Heart right ventricle (tissue), 16 donors: ENCODE measurements at regions not wholly inside any gene's neighbourhood (a gene's known extent, or its start where the extent isn't known, plus 50 kb on each side); places are given as distances from the start of the nearest gene placed in this dataset.

Experiments used
- ATAC-seq, 8 donors: fragments of 200-7000 bp; cut with Tn5 transposase; one replicate each; pipeline ENCODE4 v1.9.1; 2020; ENCODE audit warnings: mild to moderate bottlenecking in 8 of 8, moderate library complexity in 8 of 8, moderate number of reproducible peaks in 1 of 8
- DNase-seq, 2 donors: peaks; one replicate each; pipeline ENCODE4 v3.0.0-alpha.2; 2020
- H3K27ac ChIP-seq, 10 donors: fragments of 200-600 bp; sonication (generic) in 2 of 10; one replicate each; pipeline versions ENCODE4 v1.5.0 to v1.8.0; 2020 to 2022; ENCODE audit warnings: mild to moderate bottlenecking in 3 of 10
- H3K27me3 ChIP-seq, 7 donors: fragments of 200-600 bp; one replicate each; pipeline ENCODE4 v1.8.0; 2021 to 2022; ENCODE audit warnings: mild to moderate bottlenecking in 2 of 7
- H3K36me3 ChIP-seq, 9 donors: fragments of 200-600 bp; sonication (generic) in 1 of 9; one replicate each; pipeline versions ENCODE4 v1.5.0 to v1.8.0; 2020 to 2022; ENCODE audit warnings: mild to moderate bottlenecking in 2 of 9
- H3K4me1 ChIP-seq, 9 donors: fragments of 200-600 bp; sonication (generic) in 1 of 9; one replicate each; pipeline versions ENCODE4 v1.5.0 to v1.8.0; 2020 to 2022; ENCODE audit warnings: mild to moderate bottlenecking in 4 of 9
- H3K4me3 ChIP-seq, 10 donors: fragments of 200-600 bp; sonication (generic) in 2 of 10; one replicate each; pipeline versions ENCODE4 v1.5.0 to v1.8.0; 2020 to 2022; ENCODE audit warnings: mild to moderate bottlenecking in 7 of 10, moderate library complexity in 2 of 10
- H3K9me3 ChIP-seq, 11 donors: fragments of 200-600 bp in 10 of 11; sonication (generic) in 2 of 11; one replicate each; pipeline versions ENCODE4 v1.5.0 to v1.8.0; 2013 to 2022; ENCODE audit warnings: mild to moderate bottlenecking in 2 of 11, control low read depth in 1 of 11, moderate library complexity in 1 of 11
- WGBS, 2 donors: extraction: QIAGEN DNeasy Blood & Tissue Kit; methylation state at CpG; one replicate each; pipeline ENCODE4 v1.1.7; 2013; ENCODE audit warnings: inconsistent platforms in 1 of 2; 5-methylcytosine and 5-hydroxymethylcytosine counted together
- intact Hi-C, 10 donors: fragments of 100-400 bp; cut with DNase I; formaldehyde crosslinking; loops; one replicate each; pipeline versions ENCODE4 v1.11.1 to v1.14.2; 2022
- TF ChIP-seq, protein P1 (sequence below), 9 donors: fragments of 200-600 bp; sonication (generic) in 2 of 9; IDR thresholded peaks; one replicate each; pipeline versions ENCODE4 v1.5.0 to v1.8.0; 2021 to 2022; ENCODE audit warnings: antibody characterized with exemption in 9 of 9, mild to moderate bottlenecking in 5 of 9, moderate library complexity in 1 of 9
- donor health status: Arrhythmogenic right ventricular cardiomyopathy.
- donor health status: ischemic (EF 13 %, LVEDD 7.1; RV severe dilation, severe dysfunction).
- donor health status: healthy with polysubstance abuse.
- donor health status: DM: no; HTN: yes; CAD: no.
- donor health status: DM: no; HTN: no; CAD: no.
- donor health status: ischemic (EF 25% LVEDD 6.9; RV normal size, moderate dysfunction).
- donor health status: ischemic (EF 25% LVEDD 5.7; RV mildly dilated, moderate dysfunction).
- donor health status: healthy.
- donor health status: DM: yes; HTN: yes; CAD: no.
- donor health status: Ischemic cardiomyopathy.
- donor health status: ischemic (EF 35%, LVEDD 5.7; RV mildly dilated, moderate dysfunction).
- donor health status: nonischemic (EF 11% LVEDD 7.7; RV severe dilation, severe dysfunction).
- donor health status: DM: yes; HTN: yes; CAD: no.
- donor health status: PGD.
- donor health status: ischemic (EF 29% LVEDD 5.4; RV normal size, mild dysfunction).
- donor health status: nonischemic (EF 23%, LVEDD 6.1; RV moderate dilation, normal function).

DNA sequence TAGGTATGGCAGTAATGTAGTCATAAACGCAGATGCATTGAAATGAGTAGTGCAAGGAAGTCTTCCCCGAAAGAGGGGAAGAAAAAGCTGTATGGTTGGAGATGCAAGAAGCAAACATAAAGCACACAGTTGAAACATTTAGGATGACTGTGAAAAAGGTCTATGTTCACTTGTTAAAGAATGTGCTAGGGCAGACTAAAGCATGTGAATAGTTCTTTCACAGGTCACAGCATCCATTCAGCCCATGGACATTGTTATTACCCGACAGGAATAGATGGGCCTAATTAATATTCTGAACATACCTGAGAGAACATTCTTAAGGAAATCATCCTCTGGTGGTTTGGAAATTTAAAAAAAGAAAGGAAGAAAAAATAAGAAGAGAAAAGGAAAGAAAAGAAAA is 595.2 kb downstream of the ZIC1 start:
- Histone ChIP-seq H3K36me3 (no peaks in the 10 kb centered on the region), H3K27me3 (no peaks in the 10 kb centered on the region), H3K4me3 (no peak overlapping the region), H3K27ac (no peak overlapping the region), H3K4me1 (no peaks in the 10 kb centered on the region), H3K9me3 (peaks cover 0 to 3% (median 0%) of the 10 kb centered on the region in 11 donors)
- TF ChIP-seq, protein P1, sequence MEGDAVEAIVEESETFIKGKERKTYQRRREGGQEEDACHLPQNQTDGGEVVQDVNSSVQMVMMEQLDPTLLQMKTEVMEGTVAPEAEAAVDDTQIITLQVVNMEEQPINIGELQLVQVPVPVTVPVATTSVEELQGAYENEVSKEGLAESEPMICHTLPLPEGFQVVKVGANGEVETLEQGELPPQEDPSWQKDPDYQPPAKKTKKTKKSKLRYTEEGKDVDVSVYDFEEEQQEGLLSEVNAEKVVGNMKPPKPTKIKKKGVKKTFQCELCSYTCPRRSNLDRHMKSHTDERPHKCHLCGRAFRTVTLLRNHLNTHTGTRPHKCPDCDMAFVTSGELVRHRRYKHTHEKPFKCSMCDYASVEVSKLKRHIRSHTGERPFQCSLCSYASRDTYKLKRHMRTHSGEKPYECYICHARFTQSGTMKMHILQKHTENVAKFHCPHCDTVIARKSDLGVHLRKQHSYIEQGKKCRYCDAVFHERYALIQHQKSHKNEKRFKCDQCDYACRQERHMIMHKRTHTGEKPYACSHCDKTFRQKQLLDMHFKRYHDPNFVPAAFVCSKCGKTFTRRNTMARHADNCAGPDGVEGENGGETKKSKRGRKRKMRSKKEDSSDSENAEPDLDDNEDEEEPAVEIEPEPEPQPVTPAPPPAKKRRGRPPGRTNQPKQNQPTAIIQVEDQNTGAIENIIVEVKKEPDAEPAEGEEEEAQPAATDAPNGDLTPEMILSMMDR (IDR thresholded peaks at IDR 0.05) = no peak
- DNase-seq = no peak
- 78 to 82% methylated on average over 3 of the region's 3 CpGs for WGBS, 2 donors
- ATAC-seq = no peak
- intact Hi-C loops = no loop called here

DNA sequence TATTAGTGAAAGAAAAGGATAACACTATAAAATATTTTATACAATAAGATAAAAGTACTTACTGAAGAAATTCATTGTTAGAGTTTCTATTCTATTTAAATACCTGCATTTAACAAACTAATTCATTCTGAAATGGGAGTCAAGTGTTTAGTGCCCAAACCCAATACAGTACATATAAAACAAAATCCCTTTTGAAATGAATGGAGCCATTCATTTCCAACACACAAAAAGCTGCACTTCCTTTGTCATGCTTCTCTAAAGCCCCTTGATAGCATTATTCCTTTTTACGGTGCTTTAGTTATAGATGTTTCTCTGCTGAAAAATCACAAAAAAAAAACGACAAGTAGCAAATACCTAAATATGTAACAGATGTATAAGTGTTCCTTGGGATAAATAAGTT is 596.3 kb downstream of the ZIC1 start:
- H3K27ac ChIP-seq = no peak overlapping the region
- TF ChIP-seq, protein P1 (IDR thresholded peaks at IDR 0.05) = no peak
- no peaks in the 10 kb centered on the region for H3K27me3 ChIP-seq
- DNase-seq (no peak), ATAC-seq (no peak)
- intact Hi-C loops = no loop called here
- 66 to 68% methylated on average over 2 of the region's 2 CpGs for WGBS, 2 donors
- H3K36me3 ChIP-seq = no peaks in the 10 kb centered on the region
- H3K4me3 ChIP-seq = no peak overlapping the region
- peaks cover 0 to 3% (median 0%) of the 10 kb centered on the region in 11 donors for H3K9me3 ChIP-seq
- no peaks in the 10 kb centered on the region for H3K4me1 ChIP-seq

DNA sequence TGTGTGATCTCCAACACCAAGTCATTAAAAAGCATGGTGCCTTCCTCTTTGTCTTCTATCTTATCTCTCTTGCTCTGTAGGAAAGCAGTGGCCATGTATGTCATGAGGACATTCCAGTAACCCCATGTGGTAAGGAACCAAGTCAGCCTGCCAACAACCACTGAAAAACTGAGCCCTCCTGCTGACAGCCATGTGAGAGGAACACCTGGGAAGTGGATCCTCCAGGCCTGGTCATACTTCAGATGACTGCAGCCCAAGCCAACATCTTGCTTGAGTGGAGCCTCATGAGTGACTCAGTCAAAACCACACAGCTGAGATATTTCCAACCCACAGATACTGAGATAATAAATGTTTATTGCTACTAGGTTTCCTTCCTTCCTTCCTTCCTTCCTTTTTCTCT is 597.3 kb downstream of the ZIC1 start:
- Histone ChIP-seq H3K27me3 (no peaks in the 10 kb centered on the region), H3K36me3 (no peaks in the 10 kb centered on the region), H3K27ac (no peak overlapping the region), H3K4me1 (no peaks in the 10 kb centered on the region), H3K9me3 (peaks cover 0 to 3% (median 0%) of the 10 kb centered on the region in 11 donors), H3K4me3 (no peak overlapping the region)
- TF ChIP-seq, protein P1 (IDR thresholded peaks at IDR 0.05) = no peak
- no peak for DNase-seq
- no peak for ATAC-seq
- intact Hi-C loops = no loop called here

DNA sequence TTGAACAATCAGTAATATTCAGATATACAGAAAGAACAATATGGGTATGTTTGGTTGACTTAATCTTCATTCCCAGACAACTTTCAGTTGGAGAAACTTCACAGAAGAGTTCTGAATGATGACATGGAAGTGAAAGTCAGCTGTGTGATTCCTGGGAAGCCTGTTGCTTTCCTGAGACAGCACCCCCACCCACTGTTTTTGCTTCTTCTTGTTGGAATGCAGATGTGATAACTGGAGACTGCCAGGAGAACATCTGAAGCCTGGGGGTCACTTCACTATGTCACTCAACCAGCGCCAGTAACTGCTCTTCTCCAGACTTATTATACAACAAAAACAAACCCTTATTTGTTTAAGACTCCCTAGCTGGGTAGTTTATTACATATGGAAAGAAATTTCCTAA is 599.4 kb downstream of the ZIC1 start:
- no peak for ATAC-seq
- intact Hi-C loops = no loop called here

More for the DNA sequence above, 599.4 kb downstream of the ZIC1 start:
- H3K27ac ChIP-seq = no peak overlapping the region
- no peaks in the 10 kb centered on the region for H3K27me3 ChIP-seq
- H3K9me3 ChIP-seq = peaks cover 0 to 3% (median 0%) of the 10 kb centered on the region in 11 donors
- DNase-seq = no peak
- whole genome bisulfite sequencing, 2 donors = 27 to 28% methylated on average over 1 of the region's 1 CpG
- H3K4me3 ChIP-seq = no peak overlapping the region
- no peaks in the 10 kb centered on the region for H3K4me1 ChIP-seq
- H3K36me3 ChIP-seq = no peaks in the 10 kb centered on the region
- TF ChIP-seq, protein P1 (IDR thresholded peaks at IDR 0.05) = no peak
